Heart left ventricle (tissue), 16 donors: ENCODE measurements at regions not wholly inside any gene's neighbourhood (a gene's known extent, or its start where the extent isn't known, plus 50 kb on each side); places are given as distances from the start of the nearest gene placed in this dataset.

Experiments
- ATAC-seq, 4 donors: fragments of 200-7000 bp; cut with Tn5 transposase; one replicate each; pipeline ENCODE4 v1.9.1; 2020 to 2022; ENCODE audit warnings: moderate library complexity in 4 of 4, mild to moderate bottlenecking in 3 of 4, moderate number of reproducible peaks in 1 of 4
- DNase-seq, 5 donors: peaks; one replicate each; pipeline ENCODE4 v3.0.0-alpha.2; 2020
- H3K27ac ChIP-seq, 12 donors: fragments of 200-600 bp; sonication (generic) in 4 of 12; one replicate each; pipeline versions ENCODE4 v1.5.0 to v1.8.0; 2016 to 2022; ENCODE audit warnings: mild to moderate bottlenecking in 2 of 12
- H3K27me3 ChIP-seq, 9 donors: fragments of 200-600 bp; sonication (generic) in 2 of 9; one replicate each; pipeline versions ENCODE4 v1.5.1 to v1.8.0; 2016 to 2022; ENCODE audit warnings: mild to moderate bottlenecking in 3 of 9
- H3K36me3 ChIP-seq, 9 donors: fragments of 200-600 bp; sonication (generic) in 2 of 9; one replicate each; pipeline versions ENCODE4 v1.5.0 to v1.8.0; 2018 to 2022; ENCODE audit warnings: mild to moderate bottlenecking in 2 of 9
- H3K4me1 ChIP-seq, 12 donors: fragments of 200-600 bp; sonication (generic) in 4 of 12; one replicate each; pipeline versions ENCODE4 v1.5.0 to v1.8.0; 2016 to 2022; ENCODE audit warnings: mild to moderate bottlenecking in 3 of 12
- H3K4me3 ChIP-seq, 12 donors: fragments of 200-600 bp; sonication (generic) in 4 of 12; one replicate each; pipeline versions ENCODE4 v1.5.0 to v1.8.0; 2017 to 2022; ENCODE audit warnings: mild to moderate bottlenecking in 9 of 12, moderate library complexity in 4 of 12
- H3K9me3 ChIP-seq, 12 donors: fragments of 200-600 bp; sonication (generic) in 4 of 12; one replicate each; pipeline versions ENCODE4 v1.5.0 to v1.8.0; 2016 to 2022; ENCODE audit warnings: mild to moderate bottlenecking in 1 of 12
- POLR2A ChIP-seq, 2 donors: fragments of 450-650 bp; IDR thresholded peaks; one replicate each; pipeline ENCODE4 v1.6.1; 2017; ENCODE audit warnings: antibody characterized with exemption in 2 of 2, mild to moderate bottlenecking in 2 of 2, moderate library complexity in 2 of 2
- WGBS, 4 donors: extraction: QIAGEN DNeasy Blood & Tissue Kit in 2 of 4; methylation state at CpG; one replicate each; pipeline versions ENCODE4 v1.1.5 to v1.1.7; 2013 to 2018; 5-methylcytosine and 5-hydroxymethylcytosine counted together
- intact Hi-C, 10 donors: fragments of 100-400 bp; cut with DNase I; formaldehyde crosslinking; loops; one replicate each; pipeline versions ENCODE4 v1.11.1 to v1.14.2; 2022
- TF ChIP-seq, protein P1 (sequence below), 12 donors: fragments of 200-600 bp; sonication (generic) in 4 of 12; IDR thresholded peaks; one replicate each; pipeline versions ENCODE4 v1.5.0 to v1.8.0; 2018 to 2022; ENCODE audit warnings: antibody characterized with exemption in 12 of 12, mild to moderate bottlenecking in 5 of 12
- donor health status: ischemic (EF 13 %, LVEDD 7.1; RV severe dilation, severe dysfunction).
- donor health status: healthy with polysubstance abuse.
- donor health status: DM: no; HTN: yes; CAD: no.
- donor health status: DM: no; HTN: no; CAD: no.
- donor health status: ischemic (EF 25% LVEDD 6.9; RV normal size, moderate dysfunction).
- donor health status: ischemic (EF 25% LVEDD 5.7; RV mildly dilated, moderate dysfunction).
- donor health status: healthy.
- donor health status: DM: yes; HTN: yes; CAD: no.
- donor health status: ischemic (EF 35%, LVEDD 5.7; RV mildly dilated, moderate dysfunction).
- donor health status: nonischemic (EF 11% LVEDD 7.7; RV severe dilation, severe dysfunction).
- donor health status: DM: yes; HTN: yes; CAD: no.
- donor health status: PGD.
- donor health status: ischemic (EF 29% LVEDD 5.4; RV normal size, mild dysfunction).
- donor health status: nonischemic (EF 23%, LVEDD 6.1; RV moderate dilation, normal function).

DNA sequence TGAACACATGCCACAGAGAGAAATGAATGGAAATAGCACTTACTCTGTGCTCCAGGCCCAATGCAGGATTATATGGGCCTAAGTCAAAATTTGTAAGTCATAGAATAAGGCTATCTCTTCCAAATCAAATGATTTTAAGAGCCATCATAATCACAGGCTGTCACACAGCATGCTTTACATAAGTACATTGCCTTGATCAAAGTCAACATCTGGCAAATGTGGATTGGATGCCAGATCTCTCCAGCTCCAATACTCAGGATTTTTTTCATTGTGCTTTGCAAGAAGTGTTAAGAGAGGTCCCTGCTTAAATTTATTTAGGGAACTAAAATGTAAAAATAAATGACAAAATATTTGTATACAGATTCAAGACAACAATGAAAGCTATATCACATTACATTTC lies 299.9 kb downstream of the PRDM5 start:
- H3K27me3 ChIP-seq: no peaks in the 10 kb centered on the region
- peaks cover 0 to 7% (median 0%) of the 10 kb centered on the region in 12 donors for H3K9me3 ChIP-seq
- intact Hi-C loops: no loop called here
- TF ChIP-seq POLR2A (IDR thresholded peaks at IDR 0.05): no peak
- TF ChIP-seq, protein P1, sequence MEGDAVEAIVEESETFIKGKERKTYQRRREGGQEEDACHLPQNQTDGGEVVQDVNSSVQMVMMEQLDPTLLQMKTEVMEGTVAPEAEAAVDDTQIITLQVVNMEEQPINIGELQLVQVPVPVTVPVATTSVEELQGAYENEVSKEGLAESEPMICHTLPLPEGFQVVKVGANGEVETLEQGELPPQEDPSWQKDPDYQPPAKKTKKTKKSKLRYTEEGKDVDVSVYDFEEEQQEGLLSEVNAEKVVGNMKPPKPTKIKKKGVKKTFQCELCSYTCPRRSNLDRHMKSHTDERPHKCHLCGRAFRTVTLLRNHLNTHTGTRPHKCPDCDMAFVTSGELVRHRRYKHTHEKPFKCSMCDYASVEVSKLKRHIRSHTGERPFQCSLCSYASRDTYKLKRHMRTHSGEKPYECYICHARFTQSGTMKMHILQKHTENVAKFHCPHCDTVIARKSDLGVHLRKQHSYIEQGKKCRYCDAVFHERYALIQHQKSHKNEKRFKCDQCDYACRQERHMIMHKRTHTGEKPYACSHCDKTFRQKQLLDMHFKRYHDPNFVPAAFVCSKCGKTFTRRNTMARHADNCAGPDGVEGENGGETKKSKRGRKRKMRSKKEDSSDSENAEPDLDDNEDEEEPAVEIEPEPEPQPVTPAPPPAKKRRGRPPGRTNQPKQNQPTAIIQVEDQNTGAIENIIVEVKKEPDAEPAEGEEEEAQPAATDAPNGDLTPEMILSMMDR (IDR thresholded peaks at IDR 0.05): no peak
- H3K4me1 ChIP-seq: no peaks in the 10 kb centered on the region
- ATAC-seq (no peak), DNase-seq (no peak)
- H3K4me3 ChIP-seq: no peak overlapping the region
- no peak overlapping the region for H3K27ac ChIP-seq
- H3K36me3 ChIP-seq: no peaks in the 10 kb centered on the region

- intact Hi-C loops: no loop called here
- no peak for DNase-seq
- H3K27ac ChIP-seq: no peak overlapping the region
- H3K4me3 ChIP-seq: no peak overlapping the region
- H3K27me3 ChIP-seq: no peaks in the 10 kb centered on the region
- H3K36me3 ChIP-seq: no peaks in the 10 kb centered on the region
- no peak for ATAC-seq
- no peaks in the 10 kb centered on the region for H3K9me3 ChIP-seq
- TF ChIP-seq, protein P1 (IDR thresholded peaks at IDR 0.05): no peak
- no peak for TF ChIP-seq POLR2A (IDR thresholded peaks at IDR 0.05)
- H3K4me1 ChIP-seq: no peaks in the 10 kb centered on the region
These were observed 305.4 kb downstream of the PRDM5 start for GRCh38 chr4:120617171-120617570.

DNA sequence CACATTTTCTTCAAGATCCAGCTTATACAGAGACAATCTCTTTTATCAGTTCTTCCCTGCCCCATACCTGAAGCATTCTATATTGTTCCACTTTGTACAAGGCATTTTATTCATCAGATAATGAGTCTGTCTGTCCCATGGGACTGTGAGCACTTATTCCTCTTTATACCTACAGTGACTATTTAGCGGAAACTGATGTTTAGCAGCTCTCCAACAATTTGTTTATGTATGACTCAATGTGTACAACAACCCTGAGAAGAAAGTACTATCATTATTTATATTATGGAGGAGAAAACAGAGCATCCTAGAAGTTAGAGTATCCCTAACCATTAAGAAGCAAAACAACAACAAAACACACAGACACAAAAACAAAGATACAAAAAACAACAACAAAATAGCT lies 306.5 kb downstream of the PRDM5 start:
- ATAC-seq (no peak), DNase-seq (no peak)
- no peaks in the 10 kb centered on the region for H3K27me3 ChIP-seq
- no peaks in the 10 kb centered on the region for H3K4me1 ChIP-seq
- H3K9me3 ChIP-seq: no peaks in the 10 kb centered on the region
- 87 to 98% (median 88%) methylated on average over 1 of the region's 1 CpG for WGBS, 4 donors
- intact Hi-C loops: no loop called here
- H3K4me3 ChIP-seq: no peak overlapping the region
- no peak overlapping the region for H3K27ac ChIP-seq
- H3K36me3 ChIP-seq: no peaks in the 10 kb centered on the region
- TF ChIP-seq, protein P1 (IDR thresholded peaks at IDR 0.05): no peak
- TF ChIP-seq POLR2A (IDR thresholded peaks at IDR 0.05): no peak

DNA sequence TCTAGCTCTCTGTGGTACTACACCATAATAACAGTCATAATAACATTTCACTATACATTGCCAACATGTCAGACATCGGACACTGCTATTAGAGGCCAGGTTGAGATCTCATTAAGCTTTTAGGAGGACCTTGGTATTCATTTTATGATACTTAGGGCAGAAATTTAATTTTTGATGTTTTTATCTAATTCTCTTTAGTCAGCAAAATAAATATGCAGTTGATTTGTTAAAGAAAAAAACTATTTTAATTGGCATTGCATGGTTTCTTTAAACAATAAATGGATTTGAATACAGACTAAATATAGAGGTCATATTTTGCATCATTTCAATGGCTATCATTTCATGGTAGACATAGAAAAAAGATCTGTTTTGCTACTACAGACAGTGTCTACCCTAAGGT lies 308.7 kb downstream of the PRDM5 start:
- Histone ChIP-seq H3K27ac (no peak overlapping the region), H3K4me1 (no peaks in the 10 kb centered on the region), H3K4me3 (no peak overlapping the region), H3K9me3 (no peaks in the 10 kb centered on the region), H3K27me3 (no peaks in the 10 kb centered on the region), H3K36me3 (no peaks in the 10 kb centered on the region)
- intact Hi-C loops: no loop called here
- ATAC-seq: no peak
- TF ChIP-seq POLR2A (IDR thresholded peaks at IDR 0.05): no peak
- TF ChIP-seq, protein P1 (IDR thresholded peaks at IDR 0.05): no peak
- WGBS, 4 donors: 81 to 96% (median 95%) methylated on average over 1 of the region's 1 CpG
- no peak for DNase-seq
